ENCODE measurements at regions not wholly inside any gene's neighbourhood (a gene's known extent, or its start where the extent isn't known, plus 50 kb on each side); places are given as distances from the start of the nearest gene placed in this dataset.
A peak's percentile ranks its signal among the peaks of the same experiment; 100 is the strongest.

- TF ChIP-seq, protein P1, sequence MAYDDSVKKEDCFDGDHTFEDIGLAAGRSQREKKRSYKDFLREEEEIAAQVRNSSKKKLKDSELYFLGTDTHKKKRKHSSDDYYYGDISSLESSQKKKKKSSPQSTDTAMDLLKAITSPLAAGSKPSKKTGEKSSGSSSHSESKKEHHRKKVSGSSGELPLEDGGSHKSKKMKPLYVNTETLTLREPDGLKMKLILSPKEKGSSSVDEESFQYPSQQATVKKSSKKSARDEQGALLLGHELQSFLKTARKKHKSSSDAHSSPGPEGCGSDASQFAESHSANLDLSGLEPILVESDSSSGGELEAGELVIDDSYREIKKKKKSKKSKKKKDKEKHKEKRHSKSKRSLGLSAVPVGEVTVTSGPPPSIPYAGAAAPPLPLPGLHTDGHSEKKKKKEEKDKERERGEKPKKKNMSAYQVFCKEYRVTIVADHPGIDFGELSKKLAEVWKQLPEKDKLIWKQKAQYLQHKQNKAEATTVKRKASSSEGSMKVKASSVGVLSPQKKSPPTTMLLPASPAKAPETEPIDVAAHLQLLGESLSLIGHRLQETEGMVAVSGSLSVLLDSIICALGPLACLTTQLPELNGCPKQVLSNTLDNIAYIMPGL (CRISPR knock-in tag; IDR thresholded peaks at IDR 0.05; ENCODE audit: borderline replicate concordance in 1 of 2, low read depth in 1 of 2), result peak; percentile 82 to 90; a peak in 3 of 4 replicates
- TF ChIP-seq RARG (CRISPR knock-in tag; IDR thresholded peaks at IDR 0.05; ENCODE audit: low read depth) (no peak), JDP2 (CRISPR knock-in tag; IDR thresholded peaks at IDR 0.05; ENCODE audit: borderline replicate concordance) (no peak), CREM (IDR thresholded peaks at IDR 0.05) (no peak; the same call in 1 of the 2 replicates), CREM (CRISPR knock-in tag; IDR thresholded peaks at IDR 0.05) (no peak), NKX3-1 (CRISPR knock-in tag; IDR thresholded peaks at IDR 0.05) (0 out of 2 replicates have a peak, but pooled peaks have one; percentile 46), ZNF253 (CRISPR knock-in tag; IDR thresholded peaks at IDR 0.05; ENCODE audit: borderline replicate concordance) (no peak), ZNF138 (CRISPR knock-in tag; IDR thresholded peaks at IDR 0.05; ENCODE audit: low read depth) (no peak), FOSL2 (CRISPR knock-in tag; IDR thresholded peaks at IDR 0.05) (0 out of 2 replicates have a peak, but pooled peaks have one; percentile 13), ZC3H4 (CRISPR knock-in tag; IDR thresholded peaks at IDR 0.05; ENCODE audit: borderline replicate concordance) (no peak), SP140L (CRISPR knock-in tag; IDR thresholded peaks at IDR 0.05; ENCODE audit: borderline replicate concordance) (no peak), CHD4 (IDR thresholded peaks at IDR 0.05; ENCODE audit: borderline replicate concordance, low read length) (no peak), SMC3 (IDR thresholded peaks at IDR 0.05; ENCODE audit: low read length) (peak; percentile 60; the same call in 1 of the 2 replicates), ZNF768 (CRISPR knock-in tag; IDR thresholded peaks at IDR 0.05) (no peak), BRD4 (CRISPR knock-in tag; IDR thresholded peaks at IDR 0.05) (no peak), TCF7L2 (IDR thresholded peaks at IDR 0.05; ENCODE audit: low read depth, low read length) (no peak), ZSCAN12 (CRISPR knock-in tag; IDR thresholded peaks at IDR 0.05) (no peak), PBX3 (CRISPR knock-in tag; IDR thresholded peaks at IDR 0.05; ENCODE audit: borderline replicate concordance) (no peak), U2AF2 (IDR thresholded peaks at IDR 0.05; ENCODE audit: low read depth, low read length) (no peak)
- TF ChIP-seq, protein P2, sequence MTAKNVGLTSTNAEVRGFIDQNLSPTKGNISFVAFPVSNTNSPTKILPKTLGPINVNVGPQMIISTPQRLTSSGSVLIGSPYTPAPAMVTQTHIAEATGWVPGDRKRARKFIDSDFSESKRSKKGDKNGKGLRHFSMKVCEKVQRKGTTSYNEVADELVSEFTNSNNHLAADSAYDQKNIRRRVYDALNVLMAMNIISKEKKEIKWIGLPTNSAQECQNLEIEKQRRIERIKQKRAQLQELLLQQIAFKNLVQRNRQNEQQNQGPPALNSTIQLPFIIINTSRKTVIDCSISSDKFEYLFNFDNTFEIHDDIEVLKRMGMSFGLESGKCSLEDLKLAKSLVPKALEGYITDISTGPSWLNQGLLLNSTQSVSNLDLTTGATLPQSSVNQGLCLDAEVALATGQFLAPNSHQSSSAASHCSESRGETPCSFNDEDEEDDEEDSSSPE (CRISPR knock-in tag; IDR thresholded peaks at IDR 0.05), result no peak; the same call in 1 of the 2 replicates
- TF ChIP-seq, protein P3, sequence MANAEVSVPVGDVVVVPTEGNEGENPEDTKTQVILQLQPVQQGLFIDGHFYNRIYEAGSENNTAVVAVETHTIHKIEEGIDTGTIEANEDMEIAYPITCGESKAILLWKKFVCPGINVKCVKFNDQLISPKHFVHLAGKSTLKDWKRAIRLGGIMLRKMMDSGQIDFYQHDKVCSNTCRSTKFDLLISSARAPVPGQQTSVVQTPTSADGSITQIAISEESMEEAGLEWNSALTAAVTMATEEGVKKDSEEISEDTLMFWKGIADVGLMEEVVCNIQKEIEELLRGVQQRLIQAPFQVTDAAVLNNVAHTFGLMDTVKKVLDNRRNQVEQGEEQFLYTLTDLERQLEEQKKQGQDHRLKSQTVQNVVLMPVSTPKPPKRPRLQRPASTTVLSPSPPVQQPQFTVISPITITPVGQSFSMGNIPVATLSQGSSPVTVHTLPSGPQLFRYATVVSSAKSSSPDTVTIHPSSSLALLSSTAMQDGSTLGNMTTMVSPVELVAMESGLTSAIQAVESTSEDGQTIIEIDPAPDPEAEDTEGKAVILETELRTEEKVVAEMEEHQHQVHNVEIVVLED (CRISPR knock-in tag; IDR thresholded peaks at IDR 0.05; ENCODE audit: borderline replicate concordance), result peak; percentile 72
- TF ChIP-seq, protein P4, sequence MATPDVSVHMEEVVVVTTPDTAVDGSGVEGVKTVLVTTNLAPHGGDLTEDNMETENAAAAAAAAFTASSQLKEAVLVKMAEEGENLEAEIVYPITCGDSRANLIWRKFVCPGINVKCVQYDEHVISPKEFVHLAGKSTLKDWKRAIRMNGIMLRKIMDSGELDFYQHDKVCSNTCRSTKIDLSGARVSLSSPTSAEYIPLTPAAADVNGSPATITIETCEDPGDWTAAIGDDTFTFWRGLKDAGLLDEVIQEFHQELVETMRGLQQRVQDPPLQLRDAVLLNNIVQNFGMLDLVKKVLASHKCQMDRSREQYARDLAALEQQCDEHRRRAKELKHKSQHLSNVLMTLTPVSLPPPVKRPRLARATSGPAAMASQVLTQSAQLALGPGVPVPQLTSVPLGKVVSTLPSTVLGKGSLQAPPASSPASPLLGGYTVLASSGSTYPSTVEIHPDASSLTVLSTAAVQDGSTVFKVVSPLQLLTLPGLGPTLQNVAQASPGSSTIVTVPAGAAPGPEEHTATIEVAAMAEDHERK (CRISPR knock-in tag; IDR thresholded peaks at IDR 0.05; ENCODE audit: low read depth), result no peak
These were observed 112.0 kb upstream of the SMURF2 start (continued) for GRCh38 chr17:64773836-64774761.

Data from HepG2 (cell line).